K562 (cell line): ENCODE measurements at regions not wholly inside any gene's neighbourhood (a gene's known extent, or its start where the extent isn't known, plus 50 kb on each side); places are given as distances from the start of the nearest gene placed in this dataset.

Source experiments
- ATAC-seq: fragments of 200-7000 bp; cut with Tn5 transposase; 3 replicates; pipeline ENCODE4 v1.9.1; 2020; ENCODE audit warnings: moderate library complexity
- BruUV-seq: library from RNA; stranded (reverse); fragments of 400-500 nt; replicated peaks from 2 replicates; lab custom pipeline; 2021; lab: Mats Ljungman, UMichigan
- CTCF ChIA-PET: fragments of 300-600 bp; formaldehyde crosslinking; extraction: SDS; loops from one replicate; lab custom pipeline; 2021; ENCODE audit warnings: low intra/inter-chr PET ratio; lab: Yijun Ruan, JAX
- POLR2A ChIA-PET: fragments of 300-600, 350-650 bp; sonication (Branson Sonifier 250); formaldehyde crosslinking; extraction: SDS; loops from one replicate; lab custom pipeline; 2021; ENCODE audit warnings: antibody characterized with exemption, inconsistent platforms; lab: Yijun Ruan, JAX
- DNase-seq, 4 experiments: peaks; one replicate each; pipeline versions ENCODE4 v3.0.0 to v3.0.0-alpha.2; 2011 to 2018; ENCODE audit warnings: low spot score in 3 of 4, mixed read lengths in 3 of 4; ENCODE audit errors: extremely low read depth in 1 of 4
- FAIRE-seq: peaks from 2 replicates; lab custom pipeline; 2011; peaks lifted over from hg19 to GRCh38; lab: Jason Lieb, UNC
- H2AFZ ChIP-seq: 2 replicates; pipeline ENCODE4 v1.6.0; 2011; ENCODE audit warnings: low read depth, low read length, control low read depth, inconsistent platforms
- H3K27ac ChIP-seq: fragments of 200-600 bp; 3 replicates; pipeline ENCODE4 v1.8.0; 2011; ENCODE audit warnings: low read depth, mild to moderate bottlenecking, control low read depth, inconsistent platforms, low read length, moderate library complexity, mixed read lengths; ENCODE audit errors: extremely low read depth
- H3K27me3 ChIP-seq, 2 experiments: fragments of 300-600 bp in 1 of 2; 2 replicates in 1 of 2; 3 replicates in 1 of 2; pipeline versions ENCODE4 v1.6.0 to v1.8.0; 2011; ENCODE audit warnings: inconsistent platforms in 2 of 2, low read length in 2 of 2, mild to moderate bottlenecking in 1 of 2, mixed read lengths in 1 of 2, moderate library complexity in 1 of 2; ENCODE audit not compliant: control insufficient read depth in 2 of 2, insufficient read depth in 2 of 2
- H3K36me3 ChIP-seq: fragments of 300-600 bp; 3 replicates; pipeline ENCODE4 v1.8.0; 2011; ENCODE audit warnings: mild to moderate bottlenecking, low read length, inconsistent platforms; ENCODE audit not compliant: control insufficient read depth, insufficient read depth
- H3K4me1 ChIP-seq, 2 experiments: fragments of 200-600 bp in 1 of 2; replicated peaks in 1 of 2; 2 replicates in 1 of 2; 3 replicates in 1 of 2; pipeline versions ENCODE4 v1.5.1 to v1.8.0; 2011; ENCODE audit warnings: inconsistent platforms in 2 of 2, low read length in 2 of 2, mild to moderate bottlenecking in 1 of 2, mixed read lengths in 1 of 2, moderate library complexity in 1 of 2; ENCODE audit not compliant: control insufficient read depth in 2 of 2, insufficient read depth in 2 of 2
- H3K4me2 ChIP-seq: 2 replicates; pipeline ENCODE4 v1.6.1; 2011; ENCODE audit warnings: low read length, control low read depth, inconsistent platforms, mixed read lengths; ENCODE audit not compliant: insufficient read depth
- H3K4me3 ChIP-seq: fragments of 200-600 bp; sonication (generic), shearing (Covaris generic); 2 replicates; pipeline ENCODE4 v1.5.1; 2016; ENCODE audit warnings: control low read depth, inconsistent platforms
- H3K79me2 ChIP-seq: fragments of 200-600 bp; 3 replicates; pipeline ENCODE4 v1.8.0; 2011; ENCODE audit warnings: low read length, inconsistent platforms; ENCODE audit not compliant: control insufficient read depth, insufficient read depth
- H3K9ac ChIP-seq, 2 experiments: 2 replicates each; pipeline versions ENCODE4 v1.6.0 to v1.6.1; 2011; ENCODE audit warnings: low read depth in 2 of 2, low read length in 2 of 2, control low read depth in 1 of 2, inconsistent platforms in 1 of 2, mild to moderate bottlenecking in 1 of 2, mixed read lengths in 1 of 2; ENCODE audit not compliant: insufficient read depth in 1 of 2
- H3K9me1 ChIP-seq: one replicate; pipeline ENCODE4 v1.6.0; 2011; ENCODE audit warnings: inconsistent platforms, mild to moderate bottlenecking, low read length, moderate library complexity; ENCODE audit not compliant: control insufficient read depth, insufficient read depth
- H3K9me3 ChIP-seq: replicated peaks from 2 replicates; pipeline ENCODE4 v1.5.1; 2011; ENCODE audit warnings: low read depth, low read length, inconsistent platforms; ENCODE audit not compliant: control insufficient read depth, insufficient read depth
- H4K20me1 ChIP-seq: replicated peaks from 2 replicates; pipeline ENCODE4 v1.6.1; 2011; ENCODE audit warnings: low read length, inconsistent platforms, mixed read lengths; ENCODE audit not compliant: control insufficient read depth, insufficient read depth
- CBX8 ChIP-seq: fragments of 200-600 bp; sonication (generic); IDR thresholded peaks from 2 replicates; pipeline ENCODE4 v1.6.1; 2012; ENCODE audit warnings: borderline replicate concordance, mixed run types, low read depth, mild to moderate bottlenecking, moderate library complexity, mixed read lengths, low read length, control low read depth, inconsistent platforms; ENCODE audit not compliant: poor library complexity, severe bottlenecking; ENCODE audit errors: extremely low read depth
- FOXK1 ChIP-seq: sonication (generic); formaldehyde crosslinking; IDR thresholded peaks from 2 replicates; pipeline ENCODE4 v1.8.0; 2022; ENCODE audit warnings: missing genetic modification reagents, mild to moderate bottlenecking, borderline replicate concordance
- FUS ChIP-seq: fragments of 200-400 bp; formaldehyde crosslinking; optimal IDR thresholded peaks from 2 replicates; pipeline ENCODE3; 2017; ENCODE audit warnings: low read depth, low read length
- GATA2 ChIP-seq: sonication (generic); formaldehyde crosslinking; IDR thresholded peaks from 2 replicates; pipeline ENCODE4 v1.4.0; 2020; ENCODE audit warnings: mild to moderate bottlenecking, missing genetic modification reagents
- HDAC3 ChIP-seq: fragments of 450-650 bp; IDR thresholded peaks from 2 replicates; pipeline ENCODE4 v1.6.1; 2018; ENCODE audit warnings: borderline replicate concordance, mild to moderate bottlenecking, moderate library complexity; ENCODE audit not compliant: partially characterized antibody
- KLF1 ChIP-seq: fragments of 450-650 bp; IDR thresholded peaks from 2 replicates; pipeline ENCODE4 v1.6.1; 2016; ENCODE audit warnings: missing genetic modification characterization, missing compliant biosample characterization
- SMARCA4 ChIP-seq: fragments of 450-650 bp; IDR thresholded peaks from 2 replicates; pipeline ENCODE4 v1.6.1; 2016
- SRSF3 ChIP-seq: fragments of 200-400 bp; formaldehyde crosslinking; IDR thresholded peaks from 2 replicates; pipeline ENCODE4 v1.6.1; 2016; ENCODE audit warnings: mild to moderate bottlenecking, low read length, moderate library complexity; ENCODE audit not compliant: insufficient read depth
- ZNF121 ChIP-seq: sonication (generic); formaldehyde crosslinking; conservative IDR thresholded peaks from 2 replicates; pipeline ENCODE4 v1.8.0; 2022; ENCODE audit warnings: missing genetic modification reagents
- ZNF24 ChIP-seq: fragments of 450-650 bp; IDR thresholded peaks from 2 replicates; pipeline ENCODE4 v1.6.1; 2016
- WGBS: fragments of 100-300 bp; shearing (Covaris generic); methylation state at CpG from one replicate; pipeline ENCODE4 v1.1.6; 2016; ENCODE audit warnings: low coverage, mixed read lengths; ENCODE audit not compliant: insufficient coverage; ENCODE audit errors: missing lambda C conversion rate; 5-methylcytosine and 5-hydroxymethylcytosine counted together
- in situ Hi-C: fragments of 300-500 bp; cut with MboI; formaldehyde crosslinking; loops from 4 replicates; pipeline ENCODE4 v1.15.0; 2018; ENCODE audit warnings: inconsistent platforms, mixed read lengths
- intact Hi-C: fragments of 100-400 bp; cut with micrococcal nuclease; formaldehyde crosslinking; loops from 2 replicates; pipeline ENCODE4 v1.14.2; 2022
- TF ChIP-seq, protein P1 (sequence below): IDR thresholded peaks from 2 replicates; pipeline ENCODE4 v1.6.1; 2011; ENCODE audit warnings: borderline replicate concordance, low read depth, mild to moderate bottlenecking, moderate library complexity, low read length; ENCODE audit not compliant: insufficient read depth, poor library complexity, severe bottlenecking
- TF ChIP-seq, protein P2 (sequence below): fragments of 450-650 bp; IDR thresholded peaks from 2 replicates; pipeline ENCODE4 v1.7.1; 2018; ENCODE audit warnings: mild to moderate bottlenecking, low read depth; ENCODE audit not compliant: partially characterized antibody

DNA sequence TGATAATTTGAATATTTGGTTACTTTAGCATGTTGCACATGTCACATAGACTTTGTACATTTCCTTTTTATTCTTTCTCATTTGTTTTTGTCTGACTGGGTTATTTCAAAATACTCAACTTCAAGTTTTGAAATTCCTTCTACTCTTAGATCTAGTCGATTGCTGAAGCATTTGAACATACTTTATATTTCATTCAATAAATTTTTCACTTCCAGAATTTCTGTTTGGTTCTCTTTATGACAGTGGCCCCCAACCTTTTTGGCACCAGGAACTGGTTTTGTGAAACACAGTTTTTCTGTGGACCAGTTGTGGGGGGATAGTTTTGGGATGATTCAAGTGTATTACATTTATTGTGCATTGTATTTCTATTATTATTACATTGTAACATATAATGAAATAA is 119.8 kb downstream of the COX7C start:
- Histone ChIP-seq H2AFZ (no peak overlapping the region), H3K9ac (no peak overlapping the region), H3K4me1 (no peaks in the 10 kb centered on the region), H3K9me3 (no peaks in the 10 kb centered on the region; the same call in 1 of the 2 replicates), H3K36me3 (no peaks in the 10 kb centered on the region), H3K4me2 (no peak overlapping the region), H3K4me3 (no peak overlapping the region), H3K27ac (no peak overlapping the region), H3K9me1 (no peaks in the 10 kb centered on the region), H3K27me3 (no peaks in the 10 kb centered on the region), H3K79me2 (no peaks in the 10 kb centered on the region), H4K20me1 (no peaks in the 10 kb centered on the region)
- ChIA-PET CTCF (no interaction called here), POLR2A (interaction anchor here (0.6 kb wide), 1 partner anchor 227 kb away, joined by 3 read pairs; no protein-coding TSS in a partner anchor)
- intact Hi-C loops (no loop called here), in situ Hi-C loops (no loop called here)
- FAIRE-seq (no peak), DNase-seq (no peak), ATAC-seq (no peak)
- TF ChIP-seq ZNF121 (CRISPR knock-in tag) = no peak
- TF ChIP-seq GATA2 (CRISPR knock-in tag) = no peak
- no peak for TF ChIP-seq HDAC3
- TF ChIP-seq, protein P1, sequence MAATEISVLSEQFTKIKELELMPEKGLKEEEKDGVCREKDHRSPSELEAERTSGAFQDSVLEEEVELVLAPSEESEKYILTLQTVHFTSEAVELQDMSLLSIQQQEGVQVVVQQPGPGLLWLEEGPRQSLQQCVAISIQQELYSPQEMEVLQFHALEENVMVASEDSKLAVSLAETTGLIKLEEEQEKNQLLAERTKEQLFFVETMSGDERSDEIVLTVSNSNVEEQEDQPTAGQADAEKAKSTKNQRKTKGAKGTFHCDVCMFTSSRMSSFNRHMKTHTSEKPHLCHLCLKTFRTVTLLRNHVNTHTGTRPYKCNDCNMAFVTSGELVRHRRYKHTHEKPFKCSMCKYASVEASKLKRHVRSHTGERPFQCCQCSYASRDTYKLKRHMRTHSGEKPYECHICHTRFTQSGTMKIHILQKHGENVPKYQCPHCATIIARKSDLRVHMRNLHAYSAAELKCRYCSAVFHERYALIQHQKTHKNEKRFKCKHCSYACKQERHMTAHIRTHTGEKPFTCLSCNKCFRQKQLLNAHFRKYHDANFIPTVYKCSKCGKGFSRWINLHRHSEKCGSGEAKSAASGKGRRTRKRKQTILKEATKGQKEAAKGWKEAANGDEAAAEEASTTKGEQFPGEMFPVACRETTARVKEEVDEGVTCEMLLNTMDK = no peak
- no peak for TF ChIP-seq SMARCA4
- TF ChIP-seq KLF1 (tag) = no peak
- no peak for TF ChIP-seq ZNF24
- TF ChIP-seq SRSF3 = no peak
- TF ChIP-seq, protein P2, sequence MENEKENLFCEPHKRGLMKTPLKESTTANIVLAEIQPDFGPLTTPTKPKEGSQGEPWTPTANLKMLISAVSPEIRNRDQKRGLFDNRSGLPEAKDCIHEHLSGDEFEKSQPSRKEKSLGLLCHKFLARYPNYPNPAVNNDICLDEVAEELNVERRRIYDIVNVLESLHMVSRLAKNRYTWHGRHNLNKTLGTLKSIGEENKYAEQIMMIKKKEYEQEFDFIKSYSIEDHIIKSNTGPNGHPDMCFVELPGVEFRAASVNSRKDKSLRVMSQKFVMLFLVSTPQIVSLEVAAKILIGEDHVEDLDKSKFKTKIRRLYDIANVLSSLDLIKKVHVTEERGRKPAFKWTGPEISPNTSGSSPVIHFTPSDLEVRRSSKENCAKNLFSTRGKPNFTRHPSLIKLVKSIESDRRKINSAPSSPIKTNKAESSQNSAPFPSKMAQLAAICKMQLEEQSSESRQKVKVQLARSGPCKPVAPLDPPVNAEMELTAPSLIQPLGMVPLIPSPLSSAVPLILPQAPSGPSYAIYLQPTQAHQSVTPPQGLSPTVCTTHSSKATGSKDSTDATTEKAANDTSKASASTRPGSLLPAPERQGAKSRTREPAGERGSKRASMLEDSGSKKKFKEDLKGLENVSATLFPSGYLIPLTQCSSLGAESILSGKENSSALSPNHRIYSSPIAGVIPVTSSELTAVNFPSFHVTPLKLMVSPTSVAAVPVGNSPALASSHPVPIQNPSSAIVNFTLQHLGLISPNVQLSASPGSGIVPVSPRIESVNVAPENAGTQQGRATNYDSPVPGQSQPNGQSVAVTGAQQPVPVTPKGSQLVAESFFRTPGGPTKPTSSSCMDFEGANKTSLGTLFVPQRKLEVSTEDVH = no peak
- no peak for TF ChIP-seq CBX8
- TF ChIP-seq FOXK1 (CRISPR knock-in tag) = no peak
- TF ChIP-seq FUS = no peak
- BruUV-seq = no TSS peak
- WGBS = 0% methylated on average over 1 of the region's 1 CpG
